ENCODE measurements at regions not wholly inside any gene's neighbourhood (a gene's known extent, or its start where the extent isn't known, plus 50 kb on each side); places are given as distances from the start of the nearest gene placed in this dataset.

DNA sequence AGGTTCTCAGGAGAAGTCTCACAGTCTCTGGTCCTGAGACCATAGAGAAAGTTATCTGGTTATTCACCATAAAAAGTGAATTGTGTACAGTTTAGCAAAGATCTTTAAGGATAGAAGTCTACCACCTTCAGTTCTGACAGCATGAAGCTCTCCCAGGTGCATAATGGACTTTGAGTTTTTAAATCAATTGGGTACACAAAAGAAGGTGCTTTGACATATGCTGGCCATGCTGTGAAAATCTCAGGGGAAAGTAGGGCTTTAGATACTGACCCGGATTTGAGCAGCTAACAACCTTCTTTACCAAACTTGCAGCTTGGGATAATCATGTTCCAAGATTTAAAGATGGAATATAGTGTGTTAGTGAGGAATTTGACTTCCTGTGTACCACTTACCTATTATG is 264.2 kb downstream of the ZSWIM6 start:
- H3K36me3 ChIP-seq: no peaks in the 10 kb centered on the region
- no peaks in the 10 kb centered on the region for H3K9me3 ChIP-seq
- H3K27ac ChIP-seq: no peak overlapping the region
- TF ChIP-seq POLR2A (IDR thresholded peaks at IDR 0.05) (no peak), CTCF (IDR thresholded peaks at IDR 0.05) (no peak)
- H3K27me3 ChIP-seq: no peaks in the 10 kb centered on the region
- no peak for DNase-seq
- no peak overlapping the region for H3K4me3 ChIP-seq
- H3K4me1 ChIP-seq: peaks cover 0 to 5% (median 0%) of the 10 kb centered on the region in 4 donors

GRCh38 chr5:61597684-61598083 is 265.6 kb downstream of the ZSWIM6 start:
- Histone ChIP-seq H3K36me3 (no peaks in the 10 kb centered on the region), H3K9me3 (no peaks in the 10 kb centered on the region), H3K27me3 (no peaks in the 10 kb centered on the region), H3K27ac (no peak overlapping the region), H3K4me1 (peaks cover 0 to 5% (median 0%) of the 10 kb centered on the region in 4 donors), H3K4me3 (no peak overlapping the region)
- TF ChIP-seq CTCF (IDR thresholded peaks at IDR 0.05): no peak
- no peak for TF ChIP-seq POLR2A (IDR thresholded peaks at IDR 0.05)
- DNase-seq: no peak

- H3K36me3 ChIP-seq: no peaks in the 10 kb centered on the region
- no peaks in the 10 kb centered on the region for H3K9me3 ChIP-seq
- no peak overlapping the region for H3K4me3 ChIP-seq
- H3K27ac ChIP-seq: no peak overlapping the region
- H3K27me3 ChIP-seq: no peaks in the 10 kb centered on the region
- DNase-seq: no peak
- TF ChIP-seq POLR2A (IDR thresholded peaks at IDR 0.05) (no peak), CTCF (IDR thresholded peaks at IDR 0.05) (no peak)
- peaks cover 0 to 5% (median 0%) of the 10 kb centered on the region in 4 donors for H3K4me1 ChIP-seq
Measured at GRCh38 chr5:61598126-61598525, 266.1 kb downstream of the ZSWIM6 start.

DNA sequence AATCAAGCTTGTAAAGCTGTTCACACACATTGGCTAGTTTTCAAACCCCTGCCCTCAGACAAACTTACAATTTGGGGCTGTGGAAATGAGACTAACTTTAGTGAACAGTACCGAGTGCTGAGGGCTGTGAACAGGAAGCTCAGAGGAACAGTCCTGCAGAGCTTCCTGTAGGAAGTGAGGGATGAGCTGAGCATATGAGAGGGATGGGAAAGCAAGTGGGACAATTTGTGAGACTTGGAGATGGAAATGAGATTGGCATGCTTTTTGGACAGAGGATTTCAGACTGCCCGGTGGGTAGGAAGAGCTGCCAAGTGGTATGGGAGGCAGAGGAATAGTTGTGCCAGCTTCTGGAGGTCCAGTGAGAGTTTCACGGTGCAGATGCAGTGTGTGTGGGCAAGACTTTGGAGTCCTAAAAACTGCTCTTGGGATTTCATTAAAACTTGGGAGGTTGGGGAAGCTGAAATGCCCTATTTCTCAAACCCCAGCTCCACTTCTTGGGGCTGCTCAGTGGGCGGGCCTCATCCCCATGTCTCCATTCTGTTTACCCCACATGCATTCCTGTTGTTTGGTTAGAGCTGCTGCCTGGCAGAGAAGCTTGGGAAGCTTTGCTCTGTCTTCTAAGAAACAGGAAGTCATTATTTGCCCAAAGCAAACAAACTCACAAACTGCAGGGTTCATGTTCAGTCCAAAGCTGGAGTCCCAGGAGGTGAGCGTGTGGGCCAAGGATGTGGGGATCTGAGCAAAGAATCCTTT is 267.5 kb downstream of the ZSWIM6 start:
- H3K9me3 ChIP-seq: no peaks in the 10 kb centered on the region
- H3K4me1 ChIP-seq: peaks cover 0 to 5% (median 0%) of the 10 kb centered on the region in 4 donors
- H3K4me3 ChIP-seq: no peak overlapping the region
- no peak for DNase-seq
- H3K27ac ChIP-seq: peak overlapping the region in 1 of 4 donors; percentile 9
- no peaks in the 10 kb centered on the region for H3K36me3 ChIP-seq
- no peaks in the 10 kb centered on the region for H3K27me3 ChIP-seq
- TF ChIP-seq POLR2A (IDR thresholded peaks at IDR 0.05) (no peak), CTCF (IDR thresholded peaks at IDR 0.05) (no peak)

GRCh38 chr5:61600123-61600444 is 268.0 kb downstream of the ZSWIM6 start:
- H3K27me3 ChIP-seq: no peaks in the 10 kb centered on the region
- H3K27ac ChIP-seq: no peak overlapping the region
- H3K36me3 ChIP-seq: no peaks in the 10 kb centered on the region
- no peak for DNase-seq
- H3K4me1 ChIP-seq: peaks cover 0 to 5% (median 0%) of the 10 kb centered on the region in 4 donors
- no peak for TF ChIP-seq POLR2A (IDR thresholded peaks at IDR 0.05)
- no peak for TF ChIP-seq CTCF (IDR thresholded peaks at IDR 0.05)
- no peak overlapping the region for H3K4me3 ChIP-seq
- no peaks in the 10 kb centered on the region for H3K9me3 ChIP-seq
